IMR-90 (cell line): ENCODE measurements at regions not wholly inside any gene's neighbourhood (a gene's known extent, or its start where the extent isn't known, plus 50 kb on each side); places are given as distances from the start of the nearest gene placed in this dataset.

Experiments
- CHD1 ChIP-seq: IDR thresholded peaks from 2 replicates; pipeline ENCODE4 v1.6.1; 2012; ENCODE audit warnings: low read depth, low read length, improper control_type of control experiment
- FOS ChIP-seq: fragments of 150-350 bp; IDR thresholded peaks from 2 replicates; pipeline ENCODE4 v1.6.1; 2016; ENCODE audit warnings: low read depth, low read length
- MAZ ChIP-seq: IDR thresholded peaks from 2 replicates; pipeline ENCODE4 v1.6.1; 2012; ENCODE audit warnings: low read depth, mild to moderate bottlenecking, low read length, improper control_type of control experiment, moderate library complexity, borderline replicate concordance
- POLR2A ChIP-seq: IDR thresholded peaks from 2 replicates; pipeline ENCODE4 v1.6.1; 2012; ENCODE audit warnings: mild to moderate bottlenecking, low read depth, low read length
- SMC3 ChIP-seq: fragments of 150-350 bp; IDR thresholded peaks from 2 replicates; pipeline ENCODE4 v1.6.1; 2016; ENCODE audit warnings: low read depth, mild to moderate bottlenecking, antibody characterized with exemption, low read length, moderate library complexity
- TF ChIP-seq, protein P1 (sequence below): conservative IDR thresholded peaks from 2 replicates; pipeline ENCODE4 v1.5.1; 2012; ENCODE audit warnings: mild to moderate bottlenecking, low read depth, low read length, improper control_type of control experiment
- TF ChIP-seq, protein P2 (sequence below): fragments of 150-350 bp; IDR thresholded peaks from 2 replicates; pipeline ENCODE4 v1.6.1; 2017; ENCODE audit warnings: mild to moderate bottlenecking, antibody characterized with exemption, low read length, low read depth
- TF ChIP-seq, protein P3 (sequence below): fragments of 150-350 bp; IDR thresholded peaks from 2 replicates; pipeline ENCODE4 v1.6.1; 2016; ENCODE audit warnings: low read depth, mild to moderate bottlenecking, low read length, moderate library complexity, borderline replicate concordance

DNA sequence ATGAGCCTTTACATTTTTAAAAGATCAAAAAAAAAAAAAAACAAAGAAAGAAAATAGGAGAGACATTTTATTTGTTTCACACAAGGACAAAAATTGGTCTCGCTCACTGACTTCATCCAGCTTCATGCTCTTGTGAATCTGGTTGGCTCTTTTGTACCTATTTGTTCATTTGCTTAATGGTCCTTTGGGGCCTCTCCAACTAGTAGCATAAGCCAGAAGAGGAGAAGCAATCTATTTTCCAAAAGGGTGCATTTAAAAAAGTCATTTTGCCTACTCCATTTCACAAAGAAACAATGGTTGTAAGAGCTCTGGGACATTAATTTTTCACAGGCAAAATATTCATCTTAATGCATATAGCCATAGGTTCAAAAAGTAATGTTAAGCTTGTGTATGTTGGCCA, 168.3 kb upstream of the ADAMTS9 start:
- TF ChIP-seq, protein P1, sequence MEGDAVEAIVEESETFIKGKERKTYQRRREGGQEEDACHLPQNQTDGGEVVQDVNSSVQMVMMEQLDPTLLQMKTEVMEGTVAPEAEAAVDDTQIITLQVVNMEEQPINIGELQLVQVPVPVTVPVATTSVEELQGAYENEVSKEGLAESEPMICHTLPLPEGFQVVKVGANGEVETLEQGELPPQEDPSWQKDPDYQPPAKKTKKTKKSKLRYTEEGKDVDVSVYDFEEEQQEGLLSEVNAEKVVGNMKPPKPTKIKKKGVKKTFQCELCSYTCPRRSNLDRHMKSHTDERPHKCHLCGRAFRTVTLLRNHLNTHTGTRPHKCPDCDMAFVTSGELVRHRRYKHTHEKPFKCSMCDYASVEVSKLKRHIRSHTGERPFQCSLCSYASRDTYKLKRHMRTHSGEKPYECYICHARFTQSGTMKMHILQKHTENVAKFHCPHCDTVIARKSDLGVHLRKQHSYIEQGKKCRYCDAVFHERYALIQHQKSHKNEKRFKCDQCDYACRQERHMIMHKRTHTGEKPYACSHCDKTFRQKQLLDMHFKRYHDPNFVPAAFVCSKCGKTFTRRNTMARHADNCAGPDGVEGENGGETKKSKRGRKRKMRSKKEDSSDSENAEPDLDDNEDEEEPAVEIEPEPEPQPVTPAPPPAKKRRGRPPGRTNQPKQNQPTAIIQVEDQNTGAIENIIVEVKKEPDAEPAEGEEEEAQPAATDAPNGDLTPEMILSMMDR = no peak
- TF ChIP-seq, protein P2, sequence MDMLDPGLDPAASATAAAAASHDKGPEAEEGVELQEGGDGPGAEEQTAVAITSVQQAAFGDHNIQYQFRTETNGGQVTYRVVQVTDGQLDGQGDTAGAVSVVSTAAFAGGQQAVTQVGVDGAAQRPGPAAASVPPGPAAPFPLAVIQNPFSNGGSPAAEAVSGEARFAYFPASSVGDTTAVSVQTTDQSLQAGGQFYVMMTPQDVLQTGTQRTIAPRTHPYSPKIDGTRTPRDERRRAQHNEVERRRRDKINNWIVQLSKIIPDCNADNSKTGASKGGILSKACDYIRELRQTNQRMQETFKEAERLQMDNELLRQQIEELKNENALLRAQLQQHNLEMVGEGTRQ = no peak
- TF ChIP-seq POLR2A (no peak), CHD1 (no peak), FOS (no peak), SMC3 (no peak), MAZ (no peak)
- TF ChIP-seq, protein P3, sequence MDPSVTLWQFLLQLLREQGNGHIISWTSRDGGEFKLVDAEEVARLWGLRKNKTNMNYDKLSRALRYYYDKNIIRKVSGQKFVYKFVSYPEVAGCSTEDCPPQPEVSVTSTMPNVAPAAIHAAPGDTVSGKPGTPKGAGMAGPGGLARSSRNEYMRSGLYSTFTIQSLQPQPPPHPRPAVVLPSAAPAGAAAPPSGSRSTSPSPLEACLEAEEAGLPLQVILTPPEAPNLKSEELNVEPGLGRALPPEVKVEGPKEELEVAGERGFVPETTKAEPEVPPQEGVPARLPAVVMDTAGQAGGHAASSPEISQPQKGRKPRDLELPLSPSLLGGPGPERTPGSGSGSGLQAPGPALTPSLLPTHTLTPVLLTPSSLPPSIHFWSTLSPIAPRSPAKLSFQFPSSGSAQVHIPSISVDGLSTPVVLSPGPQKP = no peak
